ENCODE measurements at regions not wholly inside any gene's neighbourhood (a gene's known extent, or its start where the extent isn't known, plus 50 kb on each side); places are given as distances from the start of the nearest gene placed in this dataset.
A peak's percentile ranks its signal among the peaks of the same experiment; 100 is the strongest.
"Not testable (repeated sequence)": the region's sequence is repeated elsewhere in the genome, so short reads cannot be mapped to it uniquely, and the experiment has no call there.

DNA sequence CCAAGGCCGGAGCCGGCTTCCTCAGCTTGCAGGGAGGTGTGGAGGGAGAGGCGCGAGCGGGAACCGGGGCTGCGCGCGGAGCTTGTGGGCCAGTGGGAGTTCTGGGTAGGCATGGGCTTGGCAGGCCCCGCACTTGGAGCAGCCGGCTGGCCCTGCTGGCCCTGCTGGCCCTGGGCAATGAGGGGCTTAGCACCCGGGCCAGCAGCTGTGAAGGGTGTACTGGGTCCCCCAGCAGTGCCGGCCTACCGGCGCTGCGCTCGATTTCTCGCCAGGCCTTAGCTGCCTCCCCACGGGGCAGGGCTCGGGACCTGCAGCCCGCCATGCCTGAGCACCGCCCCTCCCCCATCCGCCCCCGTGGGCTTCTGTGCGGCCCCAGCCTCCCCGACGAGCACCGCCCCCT is 95.1 kb upstream of the TAS2R1 start:
- not testable (repeated sequence) for DNase-seq

DNA sequence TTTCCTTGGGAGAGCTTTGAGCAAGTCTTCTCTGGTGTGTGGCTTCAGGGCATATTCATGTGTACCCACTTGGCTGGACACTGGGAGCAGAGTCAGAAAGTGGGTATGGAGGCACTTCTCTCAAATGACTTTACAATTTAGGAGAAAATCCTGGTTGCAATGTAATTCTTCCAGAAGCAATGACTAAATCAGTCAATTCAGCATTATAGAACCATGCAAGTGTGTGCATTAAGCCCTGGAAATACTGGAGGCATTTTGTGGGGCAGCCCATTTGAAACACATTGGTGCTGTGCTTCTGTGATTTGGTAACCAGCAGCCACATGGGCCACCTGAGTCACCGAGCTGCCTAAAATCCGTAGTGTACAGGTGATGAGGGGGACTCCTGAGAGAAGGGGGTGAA is 94.6 kb upstream of the TAS2R1 start:
- DNase-seq, result no peak

DNA sequence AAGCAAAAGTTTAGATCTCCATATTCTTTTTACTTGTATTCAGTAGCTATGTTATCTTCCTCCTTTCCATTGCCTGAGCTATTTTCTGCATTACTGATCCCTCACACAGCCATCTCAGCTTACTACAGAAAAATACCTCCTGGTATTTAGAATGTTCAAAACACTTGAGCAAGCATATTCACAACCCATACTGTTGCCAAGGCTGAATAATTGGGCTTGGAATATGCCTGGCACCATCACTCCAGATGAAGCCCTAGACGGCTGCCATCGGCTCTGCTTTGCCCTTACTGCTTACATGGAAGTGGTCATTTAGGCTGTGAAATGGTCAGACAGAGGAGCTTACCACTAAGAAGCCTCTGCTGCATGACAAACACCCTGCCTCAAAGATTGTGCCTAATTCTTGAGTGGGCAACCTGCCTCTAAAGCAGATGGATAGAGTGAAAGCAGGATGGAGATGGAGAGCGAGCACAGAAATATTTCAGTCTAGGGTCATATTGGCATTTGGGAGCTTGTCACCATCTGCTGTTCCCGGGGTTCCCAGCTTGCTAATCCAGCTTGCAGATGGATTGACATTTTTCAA is 92.5 kb upstream of the TAS2R1 start:
- no peak for DNase-seq

DNA sequence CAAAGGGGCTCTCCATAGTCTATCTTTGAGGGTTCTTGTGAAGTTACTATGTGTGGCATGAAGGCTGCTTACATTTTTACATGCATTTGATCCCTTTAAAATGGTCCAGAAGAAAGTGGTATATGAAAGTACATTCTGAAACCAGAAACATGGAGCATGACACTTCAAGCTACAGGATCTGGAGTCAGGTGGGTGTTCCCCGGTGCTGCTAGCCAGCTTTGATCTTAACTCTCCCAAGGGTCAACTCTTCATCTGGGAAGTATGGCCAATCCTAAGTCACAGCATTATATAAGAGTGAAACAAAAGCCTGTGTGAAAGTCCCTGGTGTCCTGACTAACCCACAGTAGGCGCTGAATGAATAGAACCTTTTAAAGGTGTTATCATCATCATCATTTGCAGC is 91.0 kb upstream of the TAS2R1 start:
- DNase-seq, result no peak

DNA sequence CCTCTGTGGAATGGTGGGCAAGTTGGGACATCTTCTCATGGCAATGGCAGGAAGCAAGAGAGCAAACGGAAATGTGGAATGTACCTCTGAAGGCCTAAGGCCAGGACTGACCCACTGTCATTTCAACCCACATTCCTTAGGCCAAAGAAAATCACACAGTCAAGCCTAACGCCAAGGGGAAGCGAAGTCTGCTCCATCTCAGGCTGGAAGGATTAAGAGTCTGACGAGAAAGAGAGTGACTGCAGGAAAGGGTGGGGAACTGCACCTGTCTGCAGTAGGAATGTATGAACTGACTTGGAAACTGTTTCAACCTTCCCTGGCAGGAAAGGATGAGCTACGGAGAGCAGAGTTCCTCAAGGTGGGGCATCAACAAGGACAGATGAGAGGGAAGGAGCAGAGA is 90.2 kb upstream of the TAS2R1 start:
- no peak for DNase-seq

DNA sequence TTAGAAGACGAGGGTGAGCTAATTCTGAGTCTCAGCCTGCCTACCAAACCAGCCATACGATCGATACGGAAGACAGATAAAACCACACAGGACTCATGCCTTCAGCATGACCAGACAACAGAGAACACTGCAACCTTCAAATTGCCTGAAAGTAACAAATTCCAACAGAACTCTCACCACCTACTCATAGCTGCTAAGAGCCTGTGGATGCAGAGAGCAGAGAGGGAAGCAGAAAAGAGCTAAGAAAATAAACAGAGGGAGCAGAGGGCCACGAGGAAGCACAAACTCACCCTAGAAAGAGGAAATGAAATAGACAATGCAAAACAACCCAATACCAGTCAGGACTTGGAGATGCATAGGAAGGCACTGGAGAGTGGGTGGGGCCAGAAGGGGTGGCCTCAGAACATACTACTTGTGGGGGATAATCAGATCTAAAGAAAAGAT is 86.7 kb upstream of the TAS2R1 start:
- DNase-seq, result peak; percentile 87

DNA sequence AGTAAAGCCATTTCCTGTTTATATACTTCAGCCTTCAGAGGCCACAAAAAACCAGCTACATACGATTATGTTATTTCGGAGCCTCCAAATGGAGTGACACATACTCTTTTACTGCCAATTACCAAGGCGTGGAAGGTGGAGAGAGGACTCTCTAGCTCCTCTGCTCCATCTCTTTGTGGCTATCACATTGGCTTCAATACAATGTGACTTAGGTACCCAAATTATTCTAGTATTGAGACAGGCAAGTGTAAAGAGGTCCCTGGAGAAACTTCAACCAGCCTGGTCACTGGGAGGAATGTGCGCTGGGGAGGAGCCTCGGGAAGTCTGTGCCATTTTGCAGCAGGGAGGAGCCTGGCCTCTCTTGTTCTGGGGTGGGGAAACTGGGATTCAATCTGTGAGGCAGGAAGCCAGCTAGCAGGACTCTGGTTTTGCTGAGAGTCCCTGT is 85.8 kb upstream of the TAS2R1 start:
- DNase-seq, result peak; percentile 56

DNA sequence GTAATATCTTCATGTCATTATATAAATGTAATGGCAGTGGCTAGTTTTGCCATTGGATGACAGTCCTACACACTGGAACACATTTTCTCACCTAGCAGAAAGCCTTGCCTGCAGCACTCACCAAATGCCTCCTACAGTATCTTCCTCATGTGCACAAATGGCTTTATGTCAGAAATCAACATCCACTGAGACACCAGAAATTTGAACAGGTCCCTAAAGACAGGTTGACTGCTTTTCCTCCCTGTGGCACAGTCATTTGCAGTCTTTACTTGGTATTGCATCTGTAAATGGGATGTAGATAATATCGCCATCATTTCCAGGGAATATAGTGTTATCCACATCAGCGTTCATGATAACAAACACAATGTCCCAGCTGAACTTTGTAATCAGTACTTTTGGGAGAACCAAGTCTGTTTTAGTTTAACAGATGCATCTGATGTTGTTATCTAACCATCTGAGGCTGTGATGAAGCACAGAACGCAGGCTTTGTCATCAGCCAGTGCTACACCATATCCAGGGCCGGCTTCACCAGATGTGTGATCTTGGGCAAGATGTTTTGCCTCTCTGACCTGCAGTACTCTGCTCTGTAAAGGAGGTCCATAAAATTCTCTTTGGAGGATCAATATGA is 83.9 kb upstream of the TAS2R1 start:
- no peak for DNase-seq

DNA sequence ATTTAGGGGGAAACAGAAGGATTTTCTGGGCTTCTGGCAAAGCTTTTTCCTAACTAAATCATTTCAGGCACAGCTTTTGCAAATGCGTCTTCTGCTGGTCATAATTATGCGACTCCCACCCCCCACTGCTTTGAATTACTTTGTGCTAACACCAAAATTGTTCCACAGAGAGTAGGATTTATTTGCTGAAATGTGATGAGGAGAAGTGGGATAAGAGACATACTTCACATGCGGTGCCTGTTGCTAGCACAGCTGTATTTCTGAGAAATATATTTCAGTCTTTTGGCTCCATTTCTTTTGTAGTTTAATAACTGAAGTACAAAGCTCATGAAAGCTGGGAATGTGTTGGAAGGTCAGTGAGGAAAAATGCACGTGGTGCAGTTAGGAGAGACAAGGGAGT is 83.2 kb upstream of the TAS2R1 start:
- DNase-seq, result no peak

DNA sequence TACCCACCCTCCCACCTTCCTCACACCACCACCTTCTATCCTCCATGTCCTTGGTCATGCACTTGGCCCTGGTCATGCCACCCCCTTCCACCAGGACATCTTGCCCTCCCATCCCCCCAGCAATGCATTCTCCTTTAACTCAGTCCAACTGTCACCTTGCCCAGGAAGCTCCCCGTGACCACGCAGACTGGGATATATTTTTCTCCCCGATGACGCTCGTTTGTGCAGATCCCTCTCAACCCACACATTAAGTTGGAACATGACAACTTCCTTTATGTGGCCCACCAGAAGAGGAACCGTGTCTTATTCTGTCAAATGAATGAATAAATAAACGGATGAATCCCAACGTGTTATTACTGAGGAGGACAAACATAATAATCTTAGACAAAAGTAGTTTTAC is 82.8 kb upstream of the TAS2R1 start:
- no peak for DNase-seq

DNA sequence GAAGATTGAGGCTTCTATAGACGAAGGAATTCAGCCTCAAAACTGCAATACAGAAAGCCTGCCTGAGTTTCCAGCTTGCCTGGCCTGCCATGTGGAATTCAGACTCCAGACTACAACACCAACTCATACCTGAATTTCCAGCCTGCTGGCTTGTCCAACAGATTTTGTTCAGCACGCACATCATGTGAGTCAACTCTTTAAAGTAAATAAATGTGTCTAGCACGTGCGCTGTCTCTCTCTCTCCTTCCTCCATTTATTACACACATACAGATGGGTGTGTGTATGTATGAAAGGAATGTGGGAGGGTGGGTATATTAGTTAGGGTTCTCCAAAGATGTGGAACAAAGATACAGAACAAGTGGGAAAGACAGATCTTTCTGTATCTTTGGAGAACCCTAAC is 82.4 kb upstream of the TAS2R1 start:
- peak; percentile 93 for DNase-seq

DNA sequence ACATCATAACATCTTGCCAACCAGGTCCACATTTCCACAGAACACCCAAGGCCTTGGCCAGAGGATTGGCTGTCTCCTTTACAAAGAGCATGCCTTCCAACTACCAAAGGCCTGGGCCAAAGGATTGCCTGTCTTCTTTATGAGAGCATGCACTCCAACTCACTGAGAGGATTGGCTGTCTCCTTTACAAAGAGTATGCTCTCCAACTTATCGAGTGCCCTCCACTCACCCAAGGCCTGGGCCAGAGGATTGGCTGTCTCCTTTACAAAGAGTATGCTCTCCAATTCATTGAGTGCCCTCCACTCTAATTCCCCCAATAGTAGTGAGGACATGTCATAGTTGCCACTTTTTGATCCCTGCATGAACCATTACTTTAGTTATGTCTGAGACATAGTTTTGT is 79.9 kb upstream of the TAS2R1 start:
- DNase-seq, result no peak

DNA sequence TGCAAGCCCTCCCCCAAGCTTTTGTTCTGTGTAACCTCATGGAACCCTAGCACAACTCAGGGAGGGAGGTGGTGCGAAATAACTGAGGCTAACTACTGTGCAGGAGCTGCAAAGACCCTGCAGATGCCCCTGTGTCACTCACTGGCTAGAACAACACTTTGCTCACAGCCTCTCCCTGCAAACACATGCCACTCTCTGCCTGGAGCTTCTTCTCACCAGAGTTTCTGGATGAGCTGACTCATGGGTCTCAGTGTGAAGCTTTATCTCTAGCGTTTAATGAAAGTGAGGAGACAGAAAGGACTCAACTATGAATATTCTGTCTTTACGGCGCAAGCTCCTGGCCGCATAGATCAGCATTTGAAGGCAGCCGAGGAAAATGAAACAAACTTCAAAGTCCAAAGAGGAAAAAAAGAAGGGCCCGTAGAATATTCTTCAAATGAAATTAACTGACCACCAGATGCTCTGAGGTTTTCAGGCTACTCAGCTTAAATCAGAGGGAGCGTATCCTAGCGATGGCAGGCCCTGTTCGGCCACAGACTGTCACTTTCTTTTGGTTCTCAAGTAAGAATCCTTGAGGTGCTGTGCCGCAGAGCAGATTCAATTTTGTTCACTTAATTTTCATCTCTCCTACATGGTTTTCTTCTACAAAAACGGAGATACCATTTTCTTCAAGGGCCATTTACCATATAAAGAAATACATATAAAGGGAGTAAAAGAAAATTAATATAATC is 77.7 kb upstream of the TAS2R1 start:
- DNase-seq, result peak; percentile 27

DNA sequence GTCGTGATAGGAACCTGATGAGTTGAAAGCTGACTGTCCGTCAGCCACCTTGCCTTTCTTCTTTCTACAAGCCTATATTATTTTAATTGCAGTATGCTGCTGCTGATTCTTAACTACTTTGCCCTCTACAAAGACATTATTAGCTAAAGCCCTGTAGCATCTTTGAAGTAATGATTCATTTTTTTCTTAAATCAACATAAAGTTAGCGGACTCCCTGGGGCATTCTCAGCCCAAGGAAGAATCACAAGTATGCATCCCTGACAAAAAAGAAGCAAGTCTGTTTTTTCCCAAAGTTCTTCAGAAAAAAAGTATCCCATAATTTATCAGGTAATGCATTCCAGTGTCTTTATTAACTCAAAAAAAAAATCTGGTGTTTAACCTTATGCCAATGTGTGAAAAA is 69.5 kb upstream of the TAS2R1 start:
- peak; percentile 81 for DNase-seq

DNA sequence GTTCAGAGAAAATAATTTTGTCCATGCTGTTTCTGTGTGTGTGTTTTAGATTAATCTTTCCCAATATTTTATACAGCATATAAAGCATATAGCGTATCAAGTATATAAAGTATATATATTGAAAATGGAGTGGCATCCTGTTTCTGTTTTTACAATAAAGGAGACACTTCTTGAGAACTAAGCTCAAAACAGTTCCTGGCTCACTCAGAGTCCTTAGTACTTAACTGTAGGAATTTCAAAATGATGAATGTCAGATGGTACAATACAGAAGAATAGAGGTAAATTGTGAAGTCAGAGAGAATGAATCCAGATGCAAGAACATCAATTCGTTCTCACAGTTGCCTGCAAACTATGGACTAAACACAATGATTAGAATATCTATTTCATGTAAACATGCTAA is 68.7 kb upstream of the TAS2R1 start:
- peak; percentile 10 for DNase-seq

DNA sequence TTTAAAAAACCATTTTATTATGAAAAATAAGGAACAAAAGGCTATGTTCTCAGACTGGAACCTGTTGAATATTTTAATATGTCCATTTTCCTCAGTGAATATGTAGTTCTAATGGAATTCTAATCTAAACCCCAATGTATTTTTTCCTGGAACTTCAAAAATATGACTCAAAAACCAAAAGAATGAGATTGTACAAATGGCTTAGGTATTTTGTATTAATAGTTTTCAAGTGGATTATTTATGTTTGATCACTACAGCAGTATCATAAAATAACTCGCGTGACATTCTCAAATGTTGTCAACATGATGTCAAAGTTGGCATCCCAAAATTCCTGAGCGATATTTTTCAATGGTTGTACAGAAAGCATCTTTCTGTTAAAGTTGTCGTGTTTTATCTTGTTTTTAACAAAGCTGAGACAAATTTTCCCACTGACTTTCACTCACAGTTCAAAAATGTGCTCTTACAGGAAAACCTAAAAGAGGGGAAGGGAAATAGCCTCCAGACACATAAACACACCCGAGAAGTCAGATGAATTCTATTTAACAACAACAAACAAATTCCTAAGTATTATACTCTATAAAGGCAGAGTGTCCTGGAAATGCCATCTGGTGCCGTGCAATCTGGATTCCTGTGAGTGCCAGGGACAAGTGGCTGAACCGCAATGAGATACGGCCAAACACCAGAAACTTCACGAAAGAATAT is 68.1 kb upstream of the TAS2R1 start:
- peak; percentile 80 for DNase-seq

DNA sequence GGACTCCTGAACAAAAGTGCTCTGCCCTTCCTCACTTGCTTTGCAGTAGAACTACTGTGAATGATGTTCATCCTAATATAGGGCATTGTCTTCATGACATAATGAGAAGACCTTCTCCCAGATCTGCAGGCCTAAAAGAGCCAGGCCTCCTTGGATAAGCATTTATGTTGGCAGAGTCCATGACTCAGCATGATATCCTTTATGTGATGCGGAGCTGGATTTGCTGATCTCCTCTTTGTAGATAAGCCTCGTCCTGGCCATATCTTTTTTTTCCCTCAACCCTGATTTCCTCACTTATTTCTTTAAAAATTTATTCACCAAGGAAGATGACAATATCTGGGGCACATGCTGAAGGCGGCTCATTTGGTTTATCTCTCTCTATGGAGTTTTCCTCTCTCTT is 62.4 kb upstream of the TAS2R1 start:
- DNase-seq, result peak; percentile 29

DNA sequence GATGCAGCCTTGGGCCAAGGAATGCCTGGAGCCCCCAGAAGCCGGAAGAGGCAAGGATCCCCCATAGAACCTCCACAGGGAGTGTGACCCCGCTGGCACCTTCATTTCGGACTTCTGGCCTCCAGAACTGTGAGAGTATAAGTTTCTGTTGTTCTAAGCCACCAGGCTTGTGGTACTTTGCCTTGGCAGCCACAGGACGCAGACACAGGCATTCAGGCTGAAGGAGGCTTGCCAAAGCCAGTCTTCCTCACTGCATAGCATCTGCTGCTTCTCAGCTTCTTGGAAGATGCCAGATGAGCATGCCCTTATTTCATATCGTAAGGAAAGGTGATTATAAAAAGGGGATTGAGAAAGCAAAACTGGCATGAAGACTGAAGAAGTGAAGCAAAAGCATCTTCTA is 61.1 kb upstream of the TAS2R1 start:
- DNase-seq, result no peak

DNA sequence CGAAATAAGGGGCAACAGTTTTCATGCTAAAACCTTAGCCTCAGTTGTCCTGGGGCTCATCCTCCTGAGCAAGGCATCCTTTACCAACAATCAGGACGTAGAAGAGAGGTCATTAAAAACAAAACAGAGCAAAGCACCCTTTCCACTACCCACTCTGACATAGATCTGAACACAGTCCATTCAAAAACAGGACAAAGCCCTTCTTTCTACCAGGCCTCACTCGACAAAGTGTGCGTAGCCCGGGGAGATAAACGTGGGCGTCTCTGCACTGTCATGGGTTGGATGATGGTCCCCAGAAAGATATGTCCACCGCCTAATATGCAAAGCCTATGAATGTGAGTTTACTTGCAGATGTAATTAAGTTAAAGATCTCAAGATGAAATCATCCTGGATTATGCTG is 60.6 kb upstream of the TAS2R1 start:
- no peak for DNase-seq

DNA sequence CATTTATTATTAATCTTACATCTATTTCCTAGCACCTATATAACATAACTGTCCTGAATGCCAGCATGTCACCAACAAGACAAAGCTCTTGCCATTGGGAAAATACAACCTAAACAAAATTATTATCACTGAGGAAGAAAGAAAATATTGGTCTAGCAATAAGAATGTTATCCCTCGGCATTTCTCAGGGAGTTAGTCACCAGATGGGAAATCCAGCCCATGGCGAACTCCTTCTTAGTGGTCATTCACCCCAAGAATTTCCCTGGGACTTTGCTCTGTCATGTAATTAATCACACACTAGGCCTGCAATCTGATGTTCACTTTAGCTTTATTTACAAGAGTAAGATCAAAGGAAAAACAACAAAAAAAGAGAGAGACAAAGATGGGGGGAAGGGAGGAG is 56.1 kb upstream of the TAS2R1 start:
- DNase-seq, result peak; percentile 97

DNA sequence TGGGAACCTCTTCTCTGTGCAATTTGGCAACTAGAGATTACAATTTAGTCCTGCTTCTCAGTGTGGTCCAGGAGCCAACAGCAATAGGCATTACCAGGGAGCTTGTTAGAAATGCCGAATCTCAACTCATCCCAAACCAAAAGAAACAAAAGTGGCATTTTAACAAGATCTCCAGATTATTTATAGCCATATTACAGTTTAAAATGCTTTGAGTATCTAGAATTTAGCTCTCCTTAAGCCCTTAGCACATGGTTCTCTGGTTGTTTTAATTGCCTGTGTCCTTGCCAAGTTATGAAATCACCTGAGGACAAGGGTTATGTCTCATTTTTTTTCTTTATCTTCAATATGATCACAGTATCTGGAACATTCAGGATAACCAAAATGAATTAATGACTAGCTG is 51.6 kb upstream of the TAS2R1 start:
- no peak for DNase-seq

All from fibroblast of skin of back (primary cell).